ENCODE measurements at regions not wholly inside any gene's neighbourhood (a gene's known extent, or its start where the extent isn't known, plus 50 kb on each side); places are given as distances from the start of the nearest gene placed in this dataset.

DNA sequence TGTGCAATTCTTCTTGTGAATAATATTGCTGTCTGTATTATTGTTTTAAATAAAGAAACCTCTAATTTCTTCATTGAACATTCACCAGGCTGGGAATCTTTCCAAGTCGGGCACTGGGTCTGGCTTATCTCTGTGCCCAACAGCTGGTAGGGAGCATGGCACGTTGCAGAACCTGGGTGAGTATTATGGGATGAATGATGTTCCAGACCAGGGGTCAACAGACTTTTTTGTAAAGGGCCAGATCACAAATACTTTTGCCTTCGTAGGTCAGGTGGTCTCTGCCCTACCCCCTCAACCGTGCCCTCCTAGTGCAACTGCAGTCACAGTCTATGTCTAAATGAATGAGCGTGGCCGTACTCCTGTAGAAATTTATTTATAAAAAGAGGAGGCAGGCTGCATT, 81.6 kb upstream of the FOXQ1 start:
- 40% methylated on average over 6 of the region's 6 CpGs for WGBS (ENCODE audit: insufficient coverage, low coverage, low lambda C conversion rate, missing lambda C conversion rate)
- DNase-seq: peak in 2 of 3 donors; percentile 64 to 72
- Histone ChIP-seq H3K27ac (peak overlapping the region in 1 of 3 donors; percentile 27), H3K4me3 (no peak overlapping the region), H3K4me1 (peaks cover 0 to 29% (median 8%) of the 10 kb centered on the region in 4 donors), H3K9me3 (no peaks in the 10 kb centered on the region), H3K36me3 (no peaks in the 10 kb centered on the region), H3K27me3 (no peaks in the 10 kb centered on the region)
- ATAC-seq: peak; percentile 43 to 72 (median 58)
- no peak for TF ChIP-seq POLR2A (IDR thresholded peaks at IDR 0.05)
- TF ChIP-seq, protein P1, sequence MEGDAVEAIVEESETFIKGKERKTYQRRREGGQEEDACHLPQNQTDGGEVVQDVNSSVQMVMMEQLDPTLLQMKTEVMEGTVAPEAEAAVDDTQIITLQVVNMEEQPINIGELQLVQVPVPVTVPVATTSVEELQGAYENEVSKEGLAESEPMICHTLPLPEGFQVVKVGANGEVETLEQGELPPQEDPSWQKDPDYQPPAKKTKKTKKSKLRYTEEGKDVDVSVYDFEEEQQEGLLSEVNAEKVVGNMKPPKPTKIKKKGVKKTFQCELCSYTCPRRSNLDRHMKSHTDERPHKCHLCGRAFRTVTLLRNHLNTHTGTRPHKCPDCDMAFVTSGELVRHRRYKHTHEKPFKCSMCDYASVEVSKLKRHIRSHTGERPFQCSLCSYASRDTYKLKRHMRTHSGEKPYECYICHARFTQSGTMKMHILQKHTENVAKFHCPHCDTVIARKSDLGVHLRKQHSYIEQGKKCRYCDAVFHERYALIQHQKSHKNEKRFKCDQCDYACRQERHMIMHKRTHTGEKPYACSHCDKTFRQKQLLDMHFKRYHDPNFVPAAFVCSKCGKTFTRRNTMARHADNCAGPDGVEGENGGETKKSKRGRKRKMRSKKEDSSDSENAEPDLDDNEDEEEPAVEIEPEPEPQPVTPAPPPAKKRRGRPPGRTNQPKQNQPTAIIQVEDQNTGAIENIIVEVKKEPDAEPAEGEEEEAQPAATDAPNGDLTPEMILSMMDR (IDR thresholded peaks at IDR 0.05): no peak
- intact Hi-C loops (cut with DNase I): no loop called here

DNA sequence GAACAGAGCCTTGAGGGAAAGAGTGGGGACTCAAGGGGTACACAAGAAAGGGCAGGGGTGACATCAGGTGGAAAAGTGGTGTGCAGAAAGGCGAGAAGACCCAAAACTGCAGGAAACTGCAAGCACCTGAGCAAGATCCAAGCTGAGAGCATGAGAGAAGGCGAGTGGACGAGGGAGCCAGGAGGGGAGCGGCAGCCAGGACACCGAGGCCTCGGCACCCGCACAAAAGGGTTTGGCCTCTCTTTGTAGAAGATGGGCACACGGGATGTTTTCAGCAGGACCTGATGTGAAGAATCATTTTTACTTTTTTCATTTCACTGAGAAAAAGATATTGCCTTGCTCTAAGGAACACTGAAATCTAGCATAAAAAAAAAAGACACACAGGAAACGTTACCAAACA, 82.1 kb upstream of the FOXQ1 start:
- 84% methylated on average over 9 of the region's 9 CpGs for WGBS (ENCODE audit: insufficient coverage, low coverage, low lambda C conversion rate, missing lambda C conversion rate)
- ATAC-seq (no peak), DNase-seq (no peak)
- Histone ChIP-seq H3K27ac (peak overlapping the region in 1 of 3 donors; percentile 27), H3K9me3 (no peaks in the 10 kb centered on the region), H3K4me1 (peaks cover 0 to 29% (median 8%) of the 10 kb centered on the region in 4 donors), H3K36me3 (no peaks in the 10 kb centered on the region), H3K27me3 (no peaks in the 10 kb centered on the region), H3K4me3 (no peak overlapping the region)
- intact Hi-C loops (cut with DNase I): no loop called here
- TF ChIP-seq, protein P1 (IDR thresholded peaks at IDR 0.05): no peak
- no peak for TF ChIP-seq POLR2A (IDR thresholded peaks at IDR 0.05)

DNA sequence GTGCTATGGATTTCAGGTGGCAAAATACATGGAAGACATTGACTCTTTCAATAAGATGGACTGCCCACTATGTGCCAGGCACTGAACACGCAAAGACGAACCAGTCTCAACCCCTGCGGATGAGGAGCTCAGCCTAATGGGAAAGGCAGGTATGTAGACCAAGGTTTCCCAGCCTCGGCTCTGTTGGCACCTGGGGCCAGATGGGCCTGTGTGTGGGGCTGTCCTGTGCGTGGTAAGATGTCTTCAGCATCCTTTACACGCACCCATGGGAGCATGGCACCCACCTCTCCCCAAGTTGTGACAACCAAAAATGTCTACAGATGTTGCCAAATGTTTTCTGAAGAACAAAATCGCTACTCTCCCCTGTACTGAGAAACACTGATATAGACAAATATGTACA, 82.6 kb upstream of the FOXQ1 start:
- H3K4me3 ChIP-seq: no peak overlapping the region
- intact Hi-C loops (cut with DNase I): no loop called here
- no peaks in the 10 kb centered on the region for H3K9me3 ChIP-seq
- no peak overlapping the region for H3K27ac ChIP-seq
- H3K27me3 ChIP-seq: no peaks in the 10 kb centered on the region
- WGBS (ENCODE audit: insufficient coverage, low coverage, low lambda C conversion rate, missing lambda C conversion rate): 78% methylated on average over 5 of the region's 7 CpGs
- DNase-seq (no peak), ATAC-seq (no peak)
- no peaks in the 10 kb centered on the region for H3K36me3 ChIP-seq
- H3K4me1 ChIP-seq: peaks cover 0 to 29% (median 8%) of the 10 kb centered on the region in 4 donors
- TF ChIP-seq POLR2A (IDR thresholded peaks at IDR 0.05): no peak
- TF ChIP-seq, protein P1 (IDR thresholded peaks at IDR 0.05): no peak

GRCh38 chr6:1228754-1229191, 83.1 kb upstream of the FOXQ1 start:
- 54% methylated on average over 7 of the region's 9 CpGs for WGBS (ENCODE audit: insufficient coverage, low coverage, low lambda C conversion rate, missing lambda C conversion rate)
- no peak for ATAC-seq
- DNase-seq: no peak
- TF ChIP-seq, protein P1 (IDR thresholded peaks at IDR 0.05): no peak
- TF ChIP-seq POLR2A (IDR thresholded peaks at IDR 0.05): no peak
- Histone ChIP-seq H3K4me3 (no peak overlapping the region), H3K27ac (no peak overlapping the region), H3K4me1 (peaks cover 0 to 29% (median 8%) of the 10 kb centered on the region in 4 donors), H3K36me3 (no peaks in the 10 kb centered on the region), H3K27me3 (no peaks in the 10 kb centered on the region), H3K9me3 (no peaks in the 10 kb centered on the region)
- intact Hi-C loops (cut with DNase I): no loop called here
